GM18907 (cell line): ENCODE measurements at regions not wholly inside any gene's neighbourhood (a gene's known extent, or its start where the extent isn't known, plus 50 kb on each side); places are given as distances from the start of the nearest gene placed in this dataset.

ENCODE experiments used
- ATAC-seq: cut with Tn5 transposase; IDR thresholded peaks from one replicate; pipeline ENCODE4 v1.9.1; 2021; ENCODE audit warnings: mild to moderate bottlenecking, moderate library complexity; ENCODE audit not compliant: unreplicated experiment

GRCh38 chr6:45714006-45714730 is 301.5 kb downstream of the CLIC5 start:
- no peak for ATAC-seq
